Mesendoderm (in vitro differentiated cells): ENCODE measurements at regions not wholly inside any gene's neighbourhood (a gene's known extent, or its start where the extent isn't known, plus 50 kb on each side); places are given as distances from the start of the nearest gene placed in this dataset.

Experiments
- DNase-seq: peaks from one replicate; pipeline ENCODE4 v3.0.0; 2013
- H2AK5ac ChIP-seq: 2 replicates; pipeline ENCODE4 v1.6.1; 2013; ENCODE audit warnings: low read length, inconsistent platforms
- H2BK120ac ChIP-seq: 2 replicates; pipeline ENCODE4 v1.6.1; 2013; ENCODE audit warnings: low read depth, mild to moderate bottlenecking, low read length, moderate library complexity, mixed read lengths
- H2BK15ac ChIP-seq: replicated peaks from 2 replicates; pipeline ENCODE4 v1.6.1; 2013; ENCODE audit warnings: low read depth, mild to moderate bottlenecking, moderate library complexity
- H2BK5ac ChIP-seq: 2 replicates; pipeline ENCODE4 v1.6.1; 2013; ENCODE audit warnings: low read length, inconsistent platforms
- H3K18ac ChIP-seq: 2 replicates; pipeline ENCODE4 v1.6.1; 2013; ENCODE audit warnings: mild to moderate bottlenecking, low read length, mixed read lengths
- H3K23ac ChIP-seq: one replicate; pipeline ENCODE4 v1.6.1; 2013; ENCODE audit warnings: low read length
- H3K27ac ChIP-seq: 2 replicates; pipeline ENCODE4 v1.5.1; 2013; ENCODE audit warnings: low read depth, mild to moderate bottlenecking, inconsistent platforms, low read length, moderate library complexity
- H3K27me3 ChIP-seq: 2 replicates; pipeline ENCODE4 v1.6.1; 2013; ENCODE audit warnings: low read length, control low read depth, mild to moderate bottlenecking, inconsistent platforms; ENCODE audit not compliant: insufficient read depth, poor library complexity
- H3K36me3 ChIP-seq: 2 replicates; pipeline ENCODE4 v1.6.1; 2013; ENCODE audit warnings: low read length, inconsistent platforms; ENCODE audit not compliant: control insufficient read depth, insufficient read depth
- H3K4ac ChIP-seq: one replicate; pipeline ENCODE4 v1.6.1; 2013; ENCODE audit warnings: low read depth, mild to moderate bottlenecking, low read length, moderate library complexity
- H3K4me1 ChIP-seq: 2 replicates; pipeline ENCODE4 v1.6.1; 2013; ENCODE audit warnings: low read depth, low read length, inconsistent platforms; ENCODE audit not compliant: control insufficient read depth
- H3K4me2 ChIP-seq: 2 replicates; pipeline ENCODE4 v1.6.1; 2013; ENCODE audit warnings: low read length
- H3K4me3 ChIP-seq: 2 replicates; pipeline ENCODE4 v1.5.1; 2013; ENCODE audit warnings: mild to moderate bottlenecking, low read length
- H3K56ac ChIP-seq: one replicate; pipeline ENCODE4 v1.6.1; 2013; ENCODE audit warnings: low read length
- H3K79me1 ChIP-seq: 2 replicates; pipeline ENCODE4 v1.6.1; 2013; ENCODE audit warnings: low read length, inconsistent platforms
- H3K79me2 ChIP-seq: 2 replicates; pipeline ENCODE4 v1.6.1; 2013; ENCODE audit warnings: mild to moderate bottlenecking, low read length; ENCODE audit not compliant: control insufficient read depth, insufficient read depth
- H3K9ac ChIP-seq: 2 replicates; pipeline ENCODE4 v1.6.1; 2013; ENCODE audit warnings: low read length, inconsistent platforms
- H4K5ac ChIP-seq: one replicate; pipeline ENCODE4 v1.6.1; 2013; ENCODE audit warnings: low read length
- H4K8ac ChIP-seq: one replicate; pipeline ENCODE4 v1.6.1; 2013; ENCODE audit warnings: low read depth, mild to moderate bottlenecking, control low read depth, low read length, moderate library complexity
- WGBS: extraction: QIAGEN DNeasy Blood & Tissue Kit; methylation state at CpG from one replicate; pipeline ENCODE4 v1.1.7; 2013; ENCODE audit warnings: low lambda C conversion rate, missing lambda C conversion rate; ENCODE audit not compliant: insufficient coverage; ENCODE audit errors: extremely low coverage; 5-methylcytosine and 5-hydroxymethylcytosine counted together

DNA sequence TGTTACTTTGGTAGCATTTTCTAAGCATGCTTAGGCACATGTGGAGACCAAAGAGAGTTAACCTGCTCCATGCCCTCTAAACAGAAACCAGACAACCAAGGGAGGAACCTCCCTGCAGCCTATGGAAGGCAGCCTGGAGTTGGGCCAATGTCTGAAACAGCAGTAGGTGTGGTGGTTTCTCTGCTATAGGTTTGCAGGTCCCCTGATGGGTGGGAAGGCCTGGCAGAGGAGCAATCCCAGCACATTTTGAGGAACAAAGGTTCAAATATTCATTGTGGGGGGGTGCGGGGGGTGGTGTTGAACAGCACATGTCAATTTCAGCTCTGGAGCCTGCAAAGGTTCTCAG lies 65.4 kb downstream of the DACT1 start:
- no peak for DNase-seq
- Histone ChIP-seq H3K56ac (no peak overlapping the region), H3K79me1 (no peaks in the 10 kb centered on the region), H2AK5ac (no peak overlapping the region), H4K5ac (no peak overlapping the region), H2BK120ac (no peak overlapping the region), H3K27me3 (no peaks in the 10 kb centered on the region), H3K9ac (no peak overlapping the region), H3K4me1 (no peaks in the 10 kb centered on the region), H3K27ac (no peak overlapping the region), H3K23ac (no peak overlapping the region), H3K4me2 (no peak overlapping the region), H3K18ac (no peak overlapping the region), H2BK15ac (no peak overlapping the region), H3K4me3 (no peak overlapping the region), H4K8ac (no peak overlapping the region), H3K4ac (no peak overlapping the region), H2BK5ac (no peak overlapping the region), H3K79me2 (no peaks in the 10 kb centered on the region), H3K36me3 (no peaks in the 10 kb centered on the region)
- no CpG with 5 or more reads among the region's 1 CpG for WGBS

DNA sequence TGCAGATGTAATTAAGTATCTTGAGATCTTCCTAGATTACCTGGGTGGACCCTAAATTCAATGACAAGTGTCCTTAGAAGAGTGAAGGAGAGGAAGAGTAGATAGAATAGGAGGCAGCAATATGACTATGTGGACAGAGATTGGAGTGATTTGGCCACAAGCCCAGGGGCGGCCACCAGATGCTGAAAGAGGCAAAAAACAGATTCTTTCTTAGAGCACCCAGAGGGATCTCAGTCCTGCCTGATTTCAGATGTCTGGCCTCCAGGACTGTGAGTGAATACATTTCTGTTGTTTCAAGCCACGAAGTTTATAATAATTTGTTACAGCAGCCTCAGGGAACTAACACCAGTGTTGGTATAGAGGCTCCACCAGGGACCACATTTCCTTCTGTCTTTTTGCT lies 67.3 kb downstream of the DACT1 start:
- Histone ChIP-seq H4K5ac (no peak overlapping the region), H2BK15ac (no peak overlapping the region), H3K4me1 (no peaks in the 10 kb centered on the region), H3K79me2 (no peaks in the 10 kb centered on the region), H3K18ac (no peak overlapping the region), H3K79me1 (no peaks in the 10 kb centered on the region), H3K9ac (no peak overlapping the region), H3K56ac (no peak overlapping the region), H3K36me3 (no peaks in the 10 kb centered on the region), H3K4me2 (no peak overlapping the region), H2BK5ac (no peak overlapping the region), H2BK120ac (no peak overlapping the region), H2AK5ac (no peak overlapping the region), H3K4me3 (no peak overlapping the region), H4K8ac (no peak overlapping the region), H3K27ac (no peak overlapping the region), H3K27me3 (no peaks in the 10 kb centered on the region), H3K4ac (no peak overlapping the region), H3K23ac (no peak overlapping the region)
- no peak for DNase-seq
- no CpG with 5 or more reads among the region's 2 CpGs for WGBS

DNA sequence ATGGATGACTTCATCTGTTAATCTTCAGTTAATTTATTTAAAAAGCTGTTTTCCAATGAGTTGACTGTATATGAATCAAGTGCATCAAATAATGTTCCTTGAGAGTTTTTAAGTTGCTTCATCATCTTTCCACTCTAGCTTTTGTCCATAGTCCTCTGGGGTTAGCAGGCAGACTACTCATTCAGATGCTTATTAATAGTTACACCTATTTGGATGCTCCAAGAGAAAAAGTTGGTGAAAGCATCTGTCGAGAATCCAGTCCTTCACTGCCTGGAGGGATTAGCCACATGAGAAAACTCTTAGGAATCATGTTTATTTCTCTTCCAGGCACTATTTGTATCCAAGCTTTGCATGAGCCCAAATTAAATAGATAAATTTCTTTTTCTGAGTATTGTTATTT lies 70.2 kb downstream of the DACT1 start:
- Histone ChIP-seq H3K23ac (no peak overlapping the region), H2AK5ac (no peak overlapping the region), H3K27ac (no peak overlapping the region), H3K9ac (no peak overlapping the region), H3K4me1 (no peaks in the 10 kb centered on the region), H3K4ac (no peak overlapping the region), H3K4me2 (no peak overlapping the region), H3K79me1 (no peaks in the 10 kb centered on the region), H2BK5ac (no peak overlapping the region), H4K5ac (no peak overlapping the region), H2BK15ac (no peak overlapping the region), H4K8ac (no peak overlapping the region), H3K18ac (no peak overlapping the region), H3K36me3 (no peaks in the 10 kb centered on the region), H3K27me3 (no peaks in the 10 kb centered on the region), H2BK120ac (no peak overlapping the region), H3K56ac (no peak overlapping the region), H3K4me3 (no peak overlapping the region), H3K79me2 (no peaks in the 10 kb centered on the region)
- DNase-seq: no peak
- WGBS: no CpG with 5 or more reads among the region's 1 CpG

DNA sequence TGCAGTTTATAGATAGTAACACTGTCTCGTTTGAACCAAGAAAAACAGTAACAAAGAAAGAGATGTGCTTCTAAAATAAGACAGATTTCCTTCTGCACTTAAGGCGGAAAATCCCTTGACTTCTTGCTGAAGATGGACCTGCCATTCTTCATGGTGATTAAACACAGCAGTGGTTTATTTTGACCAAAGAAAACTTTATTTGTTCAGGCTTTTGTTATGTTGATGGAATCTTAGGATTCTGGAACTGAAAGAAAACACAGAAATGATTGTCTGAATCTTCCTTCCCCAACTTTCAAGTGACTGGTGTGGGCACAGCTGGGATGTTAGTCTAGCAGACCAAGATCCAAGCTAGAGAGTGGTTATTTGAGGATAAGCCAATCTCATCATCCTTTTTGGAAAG lies 72.2 kb downstream of the DACT1 start:
- no peak overlapping the region for H3K4me2 ChIP-seq
- no peaks in the 10 kb centered on the region for H3K36me3 ChIP-seq
- H2AK5ac ChIP-seq: no peak overlapping the region
- no peaks in the 10 kb centered on the region for H3K79me2 ChIP-seq
- no peak overlapping the region for H2BK120ac ChIP-seq
- no peak overlapping the region for H4K5ac ChIP-seq
- no peak overlapping the region for H3K18ac ChIP-seq
- H3K23ac ChIP-seq: no peak overlapping the region
- H3K9ac ChIP-seq: no peak overlapping the region
- no peaks in the 10 kb centered on the region for H3K27me3 ChIP-seq
- no peak overlapping the region for H3K27ac ChIP-seq
- H3K56ac ChIP-seq: no peak overlapping the region
- H2BK5ac ChIP-seq: no peak overlapping the region
- no peak for DNase-seq
- H3K79me1 ChIP-seq: no peaks in the 10 kb centered on the region
- WGBS: no CpG with 5 or more reads among the region's 2 CpGs
- no peak overlapping the region for H4K8ac ChIP-seq
- no peak overlapping the region for H3K4ac ChIP-seq
- no peak overlapping the region for H2BK15ac ChIP-seq
- no peaks in the 10 kb centered on the region for H3K4me1 ChIP-seq
- no peak overlapping the region for H3K4me3 ChIP-seq

DNA sequence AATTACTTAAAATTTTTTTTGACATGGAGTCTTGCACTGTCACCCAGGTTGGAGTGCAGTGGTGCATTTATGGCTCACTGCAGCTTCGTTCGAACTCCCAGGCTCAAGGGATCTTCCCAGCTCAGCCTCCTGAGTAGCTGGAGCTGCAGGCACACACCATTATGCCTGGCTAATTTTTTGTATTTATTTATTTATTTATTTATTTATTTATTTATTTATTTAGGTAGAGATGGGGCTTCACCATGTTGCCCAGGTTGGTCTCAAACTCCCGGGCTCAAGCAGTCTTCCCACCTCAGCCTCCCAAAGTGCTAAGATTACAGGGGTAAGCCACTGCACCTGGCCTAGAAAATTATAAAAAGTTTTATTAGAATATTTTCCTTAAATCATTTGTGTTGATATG lies 73.6 kb downstream of the DACT1 start:
- Histone ChIP-seq H3K9ac (no peak overlapping the region), H3K79me1 (no peaks in the 10 kb centered on the region), H2BK120ac (no peak overlapping the region), H4K5ac (no peak overlapping the region), H3K4me2 (no peak overlapping the region), H4K8ac (no peak overlapping the region), H2BK15ac (no peak overlapping the region), H3K36me3 (no peaks in the 10 kb centered on the region), H3K4ac (no peak overlapping the region), H3K4me3 (no peak overlapping the region), H3K27me3 (no peaks in the 10 kb centered on the region), H2BK5ac (no peak overlapping the region), H3K56ac (no peak overlapping the region), H3K18ac (no peak overlapping the region), H3K4me1 (no peaks in the 10 kb centered on the region), H2AK5ac (no peak overlapping the region), H3K27ac (no peak overlapping the region), H3K23ac (no peak overlapping the region), H3K79me2 (no peaks in the 10 kb centered on the region)
- WGBS: no CpG with 5 or more reads among the region's 3 CpGs
- DNase-seq: no peak

DNA sequence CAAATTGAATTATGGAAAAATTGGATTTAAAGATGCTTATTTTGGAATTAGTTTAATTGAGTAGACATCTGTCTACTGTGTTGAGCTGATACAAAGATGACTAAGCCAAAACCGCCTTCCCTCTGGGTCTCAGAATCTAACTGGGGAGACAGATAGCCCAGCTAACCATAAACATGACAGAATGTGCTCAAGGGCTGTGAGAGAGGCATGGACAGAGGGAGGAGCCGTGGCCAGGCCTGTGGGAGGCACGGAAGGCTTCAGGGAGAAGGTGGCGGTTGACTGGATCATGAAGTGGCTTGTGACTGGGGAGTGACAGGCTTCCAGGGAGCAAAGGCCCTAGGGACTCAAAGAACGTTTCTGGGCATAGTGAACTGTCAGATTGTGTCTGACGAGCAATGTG lies 74.6 kb downstream of the DACT1 start:
- Histone ChIP-seq H3K18ac (no peak overlapping the region), H4K5ac (no peak overlapping the region), H2BK120ac (no peak overlapping the region), H3K23ac (no peak overlapping the region), H3K4me3 (no peak overlapping the region), H3K4me2 (no peak overlapping the region), H2BK15ac (no peak overlapping the region), H2AK5ac (no peak overlapping the region), H3K4ac (no peak overlapping the region), H3K27me3 (no peaks in the 10 kb centered on the region), H2BK5ac (no peak overlapping the region), H3K79me2 (no peaks in the 10 kb centered on the region), H3K79me1 (no peaks in the 10 kb centered on the region), H4K8ac (no peak overlapping the region), H3K36me3 (no peaks in the 10 kb centered on the region), H3K4me1 (no peaks in the 10 kb centered on the region), H3K9ac (no peak overlapping the region), H3K27ac (no peak overlapping the region), H3K56ac (no peak overlapping the region)
- no CpG with 5 or more reads among the region's 6 CpGs for WGBS
- no peak for DNase-seq
